Fibroblast of the conjunctiva (primary cell): ENCODE measurements at regions not wholly inside any gene's neighbourhood (a gene's known extent, or its start where the extent isn't known, plus 50 kb on each side); places are given as distances from the start of the nearest gene placed in this dataset.

Experiments used
- DNase-seq: peaks from one replicate; pipeline ENCODE4 v3.0.0-alpha.2; 2010; ENCODE audit warnings: low read depth

GRCh38 chr1:60171801-60172200 lies 98.2 kb upstream of the C1orf87 start:
- no peak for DNase-seq

GRCh38 chr1:60170709-60171108 lies 97.1 kb upstream of the C1orf87 start:
- no peak for DNase-seq

- DNase-seq: no peak
These were observed 95.6 kb upstream of the C1orf87 start for GRCh38 chr1:60169206-60169605.

- DNase-seq: no peak
These were observed 89.4 kb upstream of the C1orf87 start for GRCh38 chr1:60162936-60163335.

- no peak for DNase-seq
These were observed 86.6 kb upstream of the C1orf87 start for GRCh38 chr1:60160141-60160540.

GRCh38 chr1:60156371-60156770 lies 82.8 kb upstream of the C1orf87 start:
- no peak for DNase-seq

- DNase-seq: no peak
These were observed 80.4 kb upstream of the C1orf87 start for GRCh38 chr1:60153961-60154360.

GRCh38 chr1:60152891-60153290 lies 79.3 kb upstream of the C1orf87 start:
- DNase-seq: no peak

- DNase-seq: no peak
These were observed 77.7 kb upstream of the C1orf87 start for GRCh38 chr1:60151311-60151710.

GRCh38 chr1:60149251-60149650 lies 75.7 kb upstream of the C1orf87 start:
- no peak for DNase-seq

- DNase-seq: no peak
These were observed 73.3 kb upstream of the C1orf87 start for GRCh38 chr1:60146884-60147283.

GRCh38 chr1:60145771-60146170 lies 72.2 kb upstream of the C1orf87 start:
- no peak for DNase-seq

GRCh38 chr1:60141743-60142142 lies 68.2 kb upstream of the C1orf87 start:
- no peak for DNase-seq

GRCh38 chr1:60141276-60141675 lies 67.7 kb upstream of the C1orf87 start:
- DNase-seq: no peak

- no peak for DNase-seq
These were observed 63.8 kb upstream of the C1orf87 start for GRCh38 chr1:60137406-60137805.

- no peak for DNase-seq
These were observed 62.8 kb upstream of the C1orf87 start for GRCh38 chr1:60136395-60136794.

GRCh38 chr1:60134716-60135115 lies 61.1 kb upstream of the C1orf87 start:
- DNase-seq: no peak

GRCh38 chr1:60133848-60134247 lies 60.3 kb upstream of the C1orf87 start:
- DNase-seq: peak; percentile 69

- peak; percentile 69 for DNase-seq
These were observed 59.6 kb upstream of the C1orf87 start for GRCh38 chr1:60133000-60133673.

- DNase-seq: no peak
These were observed 58.5 kb upstream of the C1orf87 start for GRCh38 chr1:60132108-60132507.

- peak; percentile 3 for DNase-seq
These were observed 57.1 kb upstream of the C1orf87 start for GRCh38 chr1:60130703-60131102.

- DNase-seq: no peak
These were observed 56.3 kb upstream of the C1orf87 start for GRCh38 chr1:60129911-60130310.

GRCh38 chr1:60126723-60127122 lies 53.2 kb upstream of the C1orf87 start:
- no peak for DNase-seq
